Mesenteric fat pad (tissue), 1 donor: ENCODE measurements at regions not wholly inside any gene's neighbourhood (a gene's known extent, or its start where the extent isn't known, plus 50 kb on each side); places are given as distances from the start of the nearest gene placed in this dataset.

Experiments
- DNase-seq: peaks from one replicate; pipeline ENCODE4 v3.0.0-alpha.2; 2020; ENCODE audit warnings: low spot score
- donor health status: DM: yes; HTN: yes; CAD: no.

DNA sequence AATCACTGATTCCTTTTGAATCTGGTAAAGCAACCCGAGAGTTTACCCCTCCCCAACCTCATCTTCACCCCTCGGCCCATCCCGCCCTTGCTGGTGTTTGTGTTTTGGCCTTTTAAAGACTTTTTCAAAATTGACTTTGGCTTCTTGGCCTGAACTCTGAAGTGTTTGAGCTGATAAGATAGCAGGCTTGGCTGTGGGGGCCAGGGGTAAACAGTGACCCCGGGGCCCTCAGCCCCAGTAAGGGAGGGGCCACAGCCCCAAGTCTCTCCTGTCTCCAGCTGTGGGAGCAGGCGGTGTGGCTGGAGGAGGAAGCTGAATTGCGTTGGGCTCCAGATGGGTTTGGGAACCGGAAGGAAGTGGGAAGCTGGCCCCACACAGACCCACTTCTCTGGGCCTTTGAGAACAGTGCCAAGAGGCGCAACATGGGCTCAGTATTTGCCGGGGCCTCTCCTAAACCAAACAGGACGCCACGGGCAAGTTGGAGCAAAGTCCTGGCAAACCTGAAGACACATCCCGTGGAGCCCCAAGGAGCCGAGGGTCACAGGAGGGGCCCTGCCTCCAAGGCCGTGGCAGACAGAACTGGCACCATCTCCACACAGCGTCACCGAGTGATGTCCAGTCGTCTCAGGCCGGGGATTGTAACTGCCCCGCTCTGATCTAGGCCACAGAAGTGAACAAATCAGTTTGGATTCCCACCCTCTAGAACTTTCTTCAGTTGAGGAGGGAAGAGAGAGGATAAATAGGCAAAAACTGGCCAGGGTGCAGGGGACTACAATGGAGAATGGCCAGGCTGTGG, 54.3 kb upstream of the PTPN1 start:
- no peak for DNase-seq

- no peak for DNase-seq
Measured at GRCh38 chr20:50456452-50457324, 53.5 kb upstream of the PTPN1 start.

DNA sequence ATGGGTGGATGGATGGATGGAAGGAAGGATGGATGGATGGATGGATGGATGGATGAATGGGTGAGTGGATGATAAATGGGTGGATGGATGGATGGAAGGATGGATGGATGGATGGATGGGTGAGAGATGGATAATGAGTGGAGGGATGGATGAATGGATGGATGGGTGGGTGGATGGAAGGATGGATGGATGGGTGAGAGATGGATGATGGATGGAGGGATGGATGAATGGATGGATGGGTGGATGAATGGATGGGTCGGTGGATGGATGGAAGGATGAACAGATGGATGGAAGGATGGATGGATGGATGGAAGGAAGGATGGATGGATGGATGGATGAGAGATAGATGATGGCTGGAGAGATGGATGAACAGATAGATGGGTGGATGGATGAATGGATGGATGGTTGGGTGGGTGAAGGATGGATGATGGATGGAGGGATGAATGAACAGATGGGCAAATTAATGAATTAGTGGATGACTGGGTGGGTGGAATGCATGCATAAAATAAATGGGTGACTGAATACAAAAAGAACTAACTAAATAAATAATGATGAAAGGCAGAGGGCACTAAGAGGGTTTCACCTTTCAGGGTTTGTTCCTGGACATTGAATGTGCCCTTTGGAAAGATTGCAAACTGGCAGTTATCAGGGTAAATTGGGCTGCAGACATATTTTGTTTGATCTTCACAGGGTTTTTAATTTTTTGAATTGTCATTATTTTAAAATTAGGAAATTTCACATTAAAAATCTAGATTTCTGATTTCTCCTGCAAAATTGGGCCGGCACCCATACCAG, 50.9 kb upstream of the PTPN1 start:
- DNase-seq: no peak

DNA sequence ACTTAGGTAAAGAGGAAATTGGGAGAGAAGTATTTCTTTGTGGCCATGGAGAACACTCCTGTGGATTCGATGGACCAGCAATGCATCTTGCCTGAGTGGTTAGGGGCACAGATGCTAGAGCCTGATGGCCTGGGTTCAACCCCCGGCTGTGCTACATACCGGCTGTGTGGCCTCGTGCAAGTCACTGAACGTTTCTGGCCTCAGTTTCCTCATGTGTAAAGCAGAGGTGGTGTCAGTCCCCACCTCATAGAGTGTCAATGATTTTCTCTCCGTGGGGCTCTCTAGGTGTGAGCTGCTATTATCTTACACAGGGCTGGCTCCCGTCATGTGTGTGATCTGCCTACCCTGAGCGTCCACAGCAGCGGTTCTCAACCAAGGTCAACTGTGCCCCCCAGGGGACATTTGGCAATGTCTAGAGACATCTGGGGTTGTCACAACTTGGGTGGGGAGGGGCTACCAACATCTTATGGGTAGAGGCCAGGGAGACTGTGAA, 50.0 kb upstream of the PTPN1 start:
- no peak for DNase-seq
